Right lobe of liver (tissue), 6 donors: ENCODE measurements at regions not wholly inside any gene's neighbourhood (a gene's known extent, or its start where the extent isn't known, plus 50 kb on each side); places are given as distances from the start of the nearest gene placed in this dataset.
"Not testable (repeated sequence)": the region's sequence is repeated elsewhere in the genome, so short reads cannot be mapped to it uniquely, and the experiment has no call there.

Experiments
- ATAC-seq, 4 donors: fragments of 200-7000 bp; cut with Tn5 transposase; one replicate each; pipeline ENCODE4 v1.9.1; 2020; ENCODE audit warnings: mild to moderate bottlenecking in 4 of 4, moderate library complexity in 4 of 4
- DNase-seq, 3 donors: peaks; one replicate each; pipeline ENCODE4 v3.0.0-alpha.2; 2020
- H3K27ac ChIP-seq, 3 donors: fragments of 200-600 bp; one replicate each; pipeline ENCODE4 v1.8.0; 2022
- H3K27me3 ChIP-seq, 2 donors: fragments of 200-600 bp; one replicate each; pipeline ENCODE4 v1.8.0; 2022
- H3K36me3 ChIP-seq, 4 donors: fragments of 200-600 bp; sonication (generic) in 1 of 4; one replicate each; pipeline versions ENCODE4 v1.5.1 to v1.8.0; 2017 to 2022; ENCODE audit warnings: control low read depth in 1 of 4
- H3K4me1 ChIP-seq, 4 donors: fragments of 200-600 bp; sonication (generic) in 1 of 4; one replicate each; pipeline versions ENCODE4 v1.5.1 to v1.8.0; 2017 to 2022; ENCODE audit warnings: control low read depth in 1 of 4
- H3K4me3 ChIP-seq, 3 donors: fragments of 200-600 bp; one replicate each; pipeline ENCODE4 v1.8.0; 2022
- H3K9me3 ChIP-seq, 4 donors: fragments of 200-600 bp; sonication (generic) in 1 of 4; one replicate each; pipeline versions ENCODE4 v1.5.1 to v1.8.0; 2017 to 2022; ENCODE audit warnings: control low read depth in 1 of 4
- CTCF ChIP-seq, 4 donors: fragments of 200-600 bp in 3 of 4; fragments of 450-650 bp in 1 of 4; IDR thresholded peaks; one replicate each; pipeline versions ENCODE4 v1.5.1 to v1.8.0; 2016 to 2022; ENCODE audit warnings: antibody characterized with exemption in 4 of 4, mild to moderate bottlenecking in 2 of 4
- POLR2A ChIP-seq: fragments of 450-650 bp; IDR thresholded peaks from one replicate; pipeline ENCODE4 v1.6.1; 2017; ENCODE audit warnings: antibody characterized with exemption, mild to moderate bottlenecking
- WGBS: methylation state at CpG from one replicate; pipeline ENCODE4 v1.1.6; 2018; ENCODE audit warnings: low coverage, low lambda C conversion rate; ENCODE audit not compliant: insufficient coverage; ENCODE audit errors: missing lambda C conversion rate; 5-methylcytosine and 5-hydroxymethylcytosine counted together
- intact Hi-C, 2 donors: fragments of 100-400 bp; cut with DNase I; formaldehyde crosslinking; loops; one replicate each; pipeline versions ENCODE4 v1.11.2 to v1.14.1; 2022
- donor health status: DM: no; HTN: yes; CAD: no.
- donor health status: DM: no; HTN: no; CAD: no.
- donor health status: DM: no; HTN: no; CAD: no.
- donor health status: DM: no; HTN: yes; CAD: no.
- donor health status: DM: no; HTN: yes; CAD: no.

- Histone ChIP-seq H3K36me3 (no peaks in the 10 kb centered on the region), H3K27me3 (no peaks in the 10 kb centered on the region), H3K4me3 (no peak overlapping the region), H3K27ac (no peak overlapping the region), H3K9me3 (no peaks in the 10 kb centered on the region), H3K4me1 (no peaks in the 10 kb centered on the region)
- no peak for TF ChIP-seq POLR2A
- no peak for TF ChIP-seq CTCF (IDR thresholded peaks at IDR 0.05)
- DNase-seq (no peak), ATAC-seq (no peak)
- WGBS: 3% methylated on average over 3 of the region's 3 CpGs
- intact Hi-C loops: no loop called here
Measured at GRCh38 chrX:109040057-109040456, 303.7 kb upstream of the IRS4 start.

GRCh38 chrX:109036624-109037023 is 300.3 kb upstream of the IRS4 start:
- ATAC-seq (no peak), DNase-seq (no peak)
- 24% methylated on average over 2 of the region's 2 CpGs for WGBS
- no peaks in the 10 kb centered on the region for H3K4me1 ChIP-seq
- H3K9me3 ChIP-seq: no peaks in the 10 kb centered on the region
- no peaks in the 10 kb centered on the region for H3K27me3 ChIP-seq
- no peaks in the 10 kb centered on the region for H3K36me3 ChIP-seq
- TF ChIP-seq POLR2A: no peak
- TF ChIP-seq CTCF (IDR thresholded peaks at IDR 0.05): no peak
- intact Hi-C loops: no loop called here
- H3K27ac ChIP-seq: no peak overlapping the region
- no peak overlapping the region for H3K4me3 ChIP-seq

- no peaks in the 10 kb centered on the region for H3K9me3 ChIP-seq
- no peaks in the 10 kb centered on the region for H3K36me3 ChIP-seq
- no peaks in the 10 kb centered on the region for H3K4me1 ChIP-seq
- TF ChIP-seq CTCF (IDR thresholded peaks at IDR 0.05): no peak
- TF ChIP-seq POLR2A: no peak
- no peak for ATAC-seq
- DNase-seq: no peak
- no peaks in the 10 kb centered on the region for H3K27me3 ChIP-seq
- no peak overlapping the region for H3K4me3 ChIP-seq
- intact Hi-C loops: no loop called here
- no peak overlapping the region for H3K27ac ChIP-seq
Measured at GRCh38 chrX:108993909-108994308, 257.5 kb upstream of the IRS4 start.

- H3K4me1 ChIP-seq, H3K27ac ChIP-seq, DNase-seq, ATAC-seq, H3K9me3 ChIP-seq, H3K27me3 ChIP-seq, intact Hi-C loops, H3K4me3 ChIP-seq, H3K36me3 ChIP-seq: not testable (repeated sequence)
- WGBS: no CpG with 5 or more reads among the region's 3 CpGs
Measured at GRCh38 chrX:108972899-108973298, 236.5 kb upstream of the IRS4 start.

GRCh38 chrX:108947205-108947604 is 210.8 kb upstream of the IRS4 start:
- no peaks in the 10 kb centered on the region for H3K9me3 ChIP-seq
- H3K27me3 ChIP-seq: no peaks in the 10 kb centered on the region
- no peak overlapping the region for H3K4me3 ChIP-seq
- no peaks in the 10 kb centered on the region for H3K36me3 ChIP-seq
- intact Hi-C loops: no loop called here
- DNase-seq: no peak
- H3K4me1 ChIP-seq: no peaks in the 10 kb centered on the region
- ATAC-seq: no peak
- 100% methylated on average over 2 of the region's 2 CpGs for WGBS
- TF ChIP-seq POLR2A: no peak
- TF ChIP-seq CTCF (IDR thresholded peaks at IDR 0.05): no peak
- no peak overlapping the region for H3K27ac ChIP-seq
